GM19452 (cell line): ENCODE measurements at regions not wholly inside any gene's neighbourhood (a gene's known extent, or its start where the extent isn't known, plus 50 kb on each side); places are given as distances from the start of the nearest gene placed in this dataset.
"Not testable (repeated sequence)": the region's sequence is repeated elsewhere in the genome, so short reads cannot be mapped to it uniquely, and the experiment has no call there.

Experiments used
- ATAC-seq: cut with Tn5 transposase; IDR thresholded peaks from one replicate; pipeline ENCODE4 v1.9.1; 2021; ENCODE audit not compliant: unreplicated experiment

DNA sequence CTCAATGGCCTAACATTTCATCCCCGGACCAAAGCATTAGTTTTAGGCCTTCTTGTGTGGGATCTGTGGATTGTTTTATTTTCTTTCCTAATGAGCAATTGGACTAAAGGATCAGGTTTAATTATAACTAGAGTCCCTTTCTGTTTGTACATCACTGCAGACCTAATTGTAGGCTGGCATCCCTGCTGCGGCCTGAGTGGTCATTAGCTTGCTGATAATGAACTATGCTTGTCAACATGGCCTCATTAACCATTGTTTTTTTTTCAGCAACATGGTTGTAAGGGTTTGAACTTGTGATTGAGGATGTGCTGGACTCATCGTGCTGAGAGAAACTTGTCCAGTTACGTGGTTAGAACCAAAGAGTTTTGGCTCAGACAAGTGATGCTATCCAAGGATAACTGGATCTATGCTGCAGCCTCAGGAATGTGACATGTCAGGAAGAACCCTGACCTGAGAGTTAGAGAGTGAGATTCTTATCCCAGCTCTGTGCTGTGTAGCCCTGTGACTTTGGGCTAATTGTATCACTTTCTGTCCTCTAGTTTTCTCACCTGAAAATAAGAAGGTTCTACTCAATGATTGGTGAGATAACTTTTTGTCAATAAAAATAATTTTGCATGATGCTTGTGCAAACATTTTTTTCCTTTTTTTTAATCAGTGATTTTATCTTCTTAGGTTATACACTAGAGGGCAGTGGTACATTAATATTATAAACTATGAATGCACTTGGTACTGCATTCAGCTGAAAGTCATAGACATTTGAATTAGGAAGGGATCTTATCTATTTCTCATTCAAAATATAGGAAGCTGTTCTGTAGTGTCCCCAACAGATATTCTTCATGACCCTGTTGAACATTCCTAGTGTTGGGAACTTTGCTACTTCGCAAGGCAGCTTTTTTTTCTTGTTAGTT lies 140.9 kb downstream of the RNF144B start:
- no peak for ATAC-seq

GRCh38 chr6:18530201-18530600 lies 143.1 kb downstream of the RNF144B start:
- no peak for ATAC-seq

DNA sequence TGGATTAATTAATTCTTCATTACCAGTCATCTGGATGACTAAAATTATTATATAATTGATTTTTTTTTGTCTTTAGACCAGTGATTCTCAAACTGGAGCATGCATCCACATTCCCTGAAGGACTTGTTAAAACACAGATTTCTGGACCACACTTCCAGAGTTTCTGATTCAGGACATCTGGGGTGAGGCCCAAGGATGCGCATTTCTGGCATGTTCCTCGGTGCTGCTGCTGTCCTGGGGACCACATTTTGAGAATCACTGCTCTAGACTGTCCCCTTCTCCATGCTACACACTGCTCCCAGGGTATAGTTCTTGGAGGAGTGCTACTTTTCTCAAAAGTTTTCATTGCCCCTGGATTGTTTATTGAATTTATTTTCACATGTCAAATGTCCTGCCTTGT lies 145.0 kb downstream of the RNF144B start:
- no peak for ATAC-seq

GRCh38 chr6:18533793-18534192 lies 146.6 kb downstream of the RNF144B start:
- no peak for ATAC-seq

DNA sequence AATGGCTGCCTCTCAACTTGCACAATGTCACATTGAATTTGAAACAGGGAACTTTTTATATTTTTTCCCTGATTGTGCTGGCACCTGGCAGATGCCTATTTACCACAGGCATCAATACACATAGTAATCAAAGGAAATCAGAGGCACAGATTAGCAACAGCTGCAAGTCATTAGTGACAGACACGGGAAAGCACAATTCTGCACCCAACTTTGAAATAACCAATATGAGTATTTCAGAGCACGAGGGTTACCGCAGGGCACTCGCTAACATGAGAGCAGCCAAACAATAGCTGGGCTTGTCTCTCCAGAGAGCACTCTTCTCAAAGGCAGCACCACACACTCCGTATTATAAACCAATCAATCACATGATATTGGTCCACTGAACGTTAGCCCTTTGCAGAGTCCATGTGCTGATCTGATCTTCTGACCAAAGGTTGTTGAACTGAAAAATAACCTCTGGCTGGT lies 149.5 kb downstream of the RNF144B start:
- no peak for ATAC-seq

GRCh38 chr6:18538315-18538714 lies 151.2 kb downstream of the RNF144B start:
- ATAC-seq: no peak

DNA sequence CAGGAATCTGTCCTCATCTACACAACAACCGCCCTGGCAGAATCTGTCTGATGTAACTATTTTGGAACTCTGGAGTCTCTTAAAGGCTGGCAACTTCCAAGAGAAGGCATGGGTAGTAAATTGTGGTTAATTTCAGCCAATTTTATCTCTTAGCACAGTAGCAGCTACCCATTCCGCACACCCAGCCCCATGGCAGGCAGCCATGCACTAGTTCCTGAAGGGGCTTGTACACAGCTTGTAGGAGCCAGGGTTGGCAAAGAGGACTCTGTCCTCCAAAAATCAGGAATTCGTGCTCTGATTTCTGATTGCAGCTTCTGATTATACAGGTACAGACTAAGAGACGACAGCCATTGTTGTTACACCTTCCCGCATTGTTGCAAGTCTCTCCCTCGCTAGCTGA lies 155.9 kb downstream of the RNF144B start:
- no peak for ATAC-seq

GRCh38 chr6:18545142-18545541 lies 158.0 kb downstream of the RNF144B start:
- not testable (repeated sequence) for ATAC-seq

DNA sequence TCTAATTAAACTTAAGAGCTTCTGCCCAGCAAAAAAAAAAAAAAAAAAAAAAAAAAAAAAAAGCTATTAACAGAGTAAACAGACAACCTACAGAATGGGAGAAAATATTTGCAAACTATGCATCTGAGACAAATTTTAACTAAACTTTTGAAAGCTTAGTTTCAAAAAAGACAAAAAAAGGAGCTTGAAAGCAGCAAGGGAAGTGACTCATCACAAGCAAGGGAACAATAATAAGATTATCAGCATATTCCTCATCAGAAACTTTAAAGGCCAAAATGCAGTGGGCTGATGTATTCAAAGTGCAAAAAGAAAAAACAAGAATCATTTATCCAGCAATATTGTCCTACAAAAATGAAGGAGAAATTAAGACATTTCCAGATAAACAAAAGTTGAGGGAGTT lies 158.6 kb downstream of the RNF144B start:
- no peak for ATAC-seq

GRCh38 chr6:18550119-18550518 lies 163.0 kb downstream of the RNF144B start:
- no peak for ATAC-seq

GRCh38 chr6:18551228-18551627 lies 164.1 kb downstream of the RNF144B start:
- ATAC-seq: no peak

DNA sequence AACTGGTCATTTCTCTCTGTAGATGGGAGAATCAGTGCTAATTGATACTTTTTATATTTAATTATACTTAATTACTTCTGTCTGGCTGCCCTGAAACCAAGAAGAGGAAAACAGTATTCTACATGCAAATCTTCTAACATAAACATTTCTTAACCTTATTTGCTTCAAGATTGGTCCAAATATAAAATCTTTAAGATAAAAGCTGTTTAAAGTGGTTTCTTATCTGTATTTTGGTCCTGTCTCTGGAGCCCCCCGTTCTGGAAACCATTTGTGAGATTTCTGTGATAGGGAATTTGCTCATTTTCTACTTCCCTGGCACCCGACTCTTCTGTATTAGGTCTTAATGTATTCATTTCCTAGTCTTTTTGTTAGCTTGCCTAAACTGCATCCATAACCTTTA lies 168.6 kb downstream of the RNF144B start:
- ATAC-seq: no peak

DNA sequence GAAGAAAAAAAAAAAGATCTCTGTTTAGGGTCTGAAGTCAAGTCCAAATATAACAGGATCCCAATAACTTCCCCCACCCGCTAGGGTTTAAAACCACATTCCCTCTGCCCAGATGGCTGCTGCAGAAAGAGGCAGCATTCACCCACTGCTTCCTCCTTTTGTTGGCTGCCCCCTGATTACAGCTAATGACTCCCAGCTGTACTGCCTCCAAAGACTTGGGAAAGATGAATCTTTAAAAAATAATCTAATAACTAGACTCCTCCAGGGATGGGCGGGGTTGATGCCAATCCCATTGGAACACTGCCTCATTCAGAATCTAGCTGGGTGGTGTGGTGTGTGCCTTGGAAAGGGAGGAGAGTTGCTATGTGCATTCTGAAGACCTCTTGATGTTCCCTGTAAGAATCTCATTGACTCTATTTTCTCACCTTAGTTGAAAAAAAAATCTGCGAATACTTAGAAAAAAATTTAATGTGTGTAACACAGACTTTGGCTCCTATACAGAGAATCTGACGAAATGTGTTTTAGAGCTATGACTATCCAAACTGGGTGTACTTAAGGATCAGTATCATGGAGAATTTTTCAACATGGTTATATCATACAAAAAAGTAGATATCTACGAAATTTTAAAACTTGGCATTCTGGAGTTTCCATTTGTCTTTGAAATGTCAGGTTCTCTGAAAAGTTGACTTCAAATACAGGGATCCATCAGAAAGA lies 174.0 kb downstream of the RNF144B start:
- ATAC-seq: no peak

DNA sequence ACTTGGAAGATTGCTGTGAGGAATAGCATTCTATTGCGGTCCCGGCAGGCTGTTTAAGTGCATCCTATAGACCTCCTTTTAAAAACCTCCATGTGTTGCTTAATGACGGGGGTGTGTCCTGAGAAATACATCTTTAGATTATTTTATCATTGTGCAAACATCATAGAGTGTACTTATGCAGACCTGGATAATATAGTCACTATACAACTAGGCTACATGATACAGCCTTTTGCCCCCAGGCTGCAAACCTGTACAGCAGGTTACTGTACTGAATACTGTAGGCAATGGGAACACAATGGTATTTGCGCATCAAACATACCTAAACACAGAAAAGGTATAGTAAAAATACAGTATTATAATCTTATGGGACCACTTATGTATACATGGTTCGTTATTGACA lies 175.6 kb downstream of the RNF144B start:
- no peak for ATAC-seq

DNA sequence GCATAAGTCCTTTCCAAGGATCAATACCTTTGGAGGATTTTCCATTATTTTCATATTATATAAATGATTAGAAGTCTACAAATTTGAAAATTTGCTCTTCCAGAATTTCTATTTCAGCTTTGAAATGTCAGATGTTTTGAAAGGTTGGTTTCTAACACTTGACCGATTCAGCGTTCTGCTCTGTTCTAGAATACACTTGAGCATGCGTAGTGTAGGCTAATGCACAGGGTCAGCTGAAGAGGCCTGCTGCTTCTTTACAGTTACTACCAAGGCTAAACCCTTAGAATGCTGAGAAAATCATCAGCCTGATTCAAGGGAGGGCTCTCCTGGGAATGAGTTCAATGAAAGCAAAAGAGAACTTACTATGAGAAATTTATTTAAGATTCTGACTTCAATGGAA lies 177.6 kb downstream of the RNF144B start:
- ATAC-seq: no peak

DNA sequence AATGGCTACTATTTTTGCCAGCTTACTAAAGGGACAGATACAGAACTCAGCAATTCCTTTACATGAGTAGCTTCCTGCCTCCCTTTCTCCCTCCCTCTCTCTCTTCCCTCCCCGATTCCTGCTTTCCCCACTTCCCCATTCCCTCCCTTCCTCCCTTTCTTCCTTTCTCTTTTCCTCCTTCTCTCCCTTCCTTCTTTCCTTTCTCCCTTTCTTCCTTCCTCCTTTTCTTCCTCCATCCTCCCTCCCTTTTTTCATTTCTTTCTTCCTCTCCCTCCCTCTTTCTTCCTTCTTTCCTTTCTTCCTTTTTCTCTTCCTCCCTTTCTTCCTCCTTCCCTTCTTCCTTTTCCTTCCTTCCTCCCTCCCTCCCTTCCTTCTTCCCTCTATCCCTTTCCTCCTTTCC lies 178.1 kb downstream of the RNF144B start:
- no peak for ATAC-seq

GRCh38 chr6:18567380-18567779 lies 180.2 kb downstream of the RNF144B start:
- no peak for ATAC-seq

DNA sequence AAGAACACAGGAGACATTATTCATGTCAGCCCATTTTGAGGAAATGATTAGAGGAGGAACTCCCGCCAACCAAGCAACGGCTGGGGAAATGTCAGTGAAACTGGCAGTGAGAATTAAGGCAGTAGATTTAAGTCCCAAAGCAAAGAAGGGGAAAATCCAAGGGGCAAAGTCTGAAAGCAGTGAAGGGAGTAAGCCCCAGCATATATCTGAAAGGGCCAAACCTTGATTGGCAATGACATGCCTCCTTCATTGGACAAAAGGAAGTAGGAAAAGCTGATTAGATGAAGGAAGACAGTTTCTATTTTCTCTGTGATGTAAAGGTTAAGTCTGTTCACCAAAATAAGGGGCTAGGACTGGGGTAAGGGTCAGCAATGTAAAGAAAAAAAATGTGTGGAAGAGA lies 190.3 kb downstream of the RNF144B start:
- ATAC-seq: no peak

- no peak for ATAC-seq
These were observed 192.0 kb downstream of the RNF144B start for GRCh38 chr6:18579166-18579565.

- ATAC-seq: no peak
These were observed 192.7 kb downstream of the RNF144B start for GRCh38 chr6:18579869-18580268.

GRCh38 chr6:18584372-18584771 lies 197.2 kb downstream of the RNF144B start:
- no peak for ATAC-seq

GRCh38 chr6:18585032-18585573 lies 198.0 kb downstream of the RNF144B start:
- ATAC-seq: no peak
